Hepatocyte (in vitro differentiated cells): ENCODE measurements at regions not wholly inside any gene's neighbourhood (a gene's known extent, or its start where the extent isn't known, plus 50 kb on each side); places are given as distances from the start of the nearest gene placed in this dataset.

Experiments used
- DNase-seq: peaks from one replicate; pipeline ENCODE4 v3.0.0-alpha.2; 2016; ENCODE audit warnings: low spot score
- H2AFZ ChIP-seq: fragments of 200-600 bp; sonication (generic); 2 replicates; pipeline ENCODE4 v1.6.0; 2016; ENCODE audit warnings: antibody characterized with exemption, mild to moderate bottlenecking
- H3K27ac ChIP-seq: fragments of 200-600 bp; sonication (generic); 2 replicates; pipeline ENCODE4 v1.5.1; 2016; ENCODE audit warnings: mild to moderate bottlenecking
- H3K27me3 ChIP-seq: fragments of 200-600 bp; sonication (generic); 2 replicates; pipeline ENCODE4 v1.6.1; 2016
- H3K36me3 ChIP-seq: fragments of 200-600 bp; sonication (generic); replicated peaks from 2 replicates; pipeline ENCODE4 v1.5.1; 2016; ENCODE audit warnings: low read depth; ENCODE audit not compliant: insufficient read depth
- H3K4me1 ChIP-seq: fragments of 200-600 bp; sonication (generic); 2 replicates; pipeline ENCODE4 v1.5.1; 2016; ENCODE audit warnings: mild to moderate bottlenecking, moderate library complexity; ENCODE audit not compliant: insufficient read depth
- H3K4me2 ChIP-seq: fragments of 200-600 bp; sonication (generic); 2 replicates; pipeline ENCODE4 v1.6.0; 2016
- H3K4me3 ChIP-seq: fragments of 200-600 bp; sonication (generic); 2 replicates; pipeline ENCODE4 v1.5.1; 2016; ENCODE audit warnings: mild to moderate bottlenecking
- H3K79me2 ChIP-seq: fragments of 200-600 bp; sonication (generic); 2 replicates; pipeline ENCODE4 v1.6.0; 2017; ENCODE audit warnings: mild to moderate bottlenecking
- H3K9me2 ChIP-seq: fragments of 200-600 bp; sonication (generic); replicated peaks from 2 replicates; pipeline ENCODE4 v1.6.0; 2017; ENCODE audit warnings: mild to moderate bottlenecking; ENCODE audit not compliant: insufficient read depth
- H3K9me3 ChIP-seq: fragments of 200-600 bp; sonication (generic); 2 replicates; pipeline ENCODE4 v1.5.1; 2016; ENCODE audit warnings: low read depth, mild to moderate bottlenecking
- H4K20me1 ChIP-seq: fragments of 200-600 bp; sonication (generic); 2 replicates; pipeline ENCODE4 v1.6.0; 2016; ENCODE audit warnings: mild to moderate bottlenecking; ENCODE audit not compliant: insufficient read depth, poor library complexity, severe bottlenecking
- EZH2 ChIP-seq: fragments of 200-600 bp; sonication (generic); IDR thresholded peaks from 2 replicates; pipeline ENCODE4 v1.6.1; 2016; ENCODE audit warnings: antibody characterized with exemption, mild to moderate bottlenecking, borderline replicate concordance
- EZH2phosphoT487 ChIP-seq: fragments of 200-600 bp; sonication (generic); IDR thresholded peaks from one replicate; pipeline ENCODE4 v1.6.1; 2018; ENCODE audit warnings: antibody characterized with exemption, mild to moderate bottlenecking, low read depth, moderate library complexity; ENCODE audit not compliant: unreplicated experiment, severe bottlenecking
- WGBS: methylation state at CpG from one replicate; pipeline ENCODE4 v1.1.6; 2016; ENCODE audit warnings: low lambda C conversion rate; ENCODE audit errors: missing lambda C conversion rate; 5-methylcytosine and 5-hydroxymethylcytosine counted together
- TF ChIP-seq, protein P1 (sequence below): fragments of 200-600 bp; sonication (generic); IDR thresholded peaks from 2 replicates; pipeline ENCODE4 v1.5.1; 2016; ENCODE audit warnings: antibody characterized with exemption, mild to moderate bottlenecking; ENCODE audit not compliant: poor library complexity

DNA sequence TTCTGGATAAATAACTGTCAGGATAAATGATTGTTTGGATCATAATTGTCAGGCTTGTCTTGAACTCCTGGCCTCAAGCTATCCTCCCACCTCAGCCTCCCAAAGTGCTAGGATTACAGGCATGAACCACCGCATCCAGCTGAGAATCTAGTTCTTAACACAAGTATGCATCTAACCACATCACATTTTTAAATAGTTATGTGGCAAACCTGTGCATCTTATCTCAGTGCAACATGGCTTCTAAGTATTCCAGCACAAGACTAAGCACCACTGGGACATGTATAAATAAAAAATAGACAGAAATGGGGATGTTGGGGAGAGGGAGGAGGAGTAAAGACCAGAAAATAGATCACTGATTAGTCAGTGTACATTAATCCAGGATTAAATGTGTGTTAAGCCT is 74.7 kb upstream of the TBL1X start:
- Histone ChIP-seq H4K20me1 (no peaks in the 10 kb centered on the region), H3K27me3 (no peaks in the 10 kb centered on the region), H3K4me3 (no peak overlapping the region), H2AFZ (no peak overlapping the region), H3K4me2 (no peak overlapping the region), H3K36me3 (no peaks in the 10 kb centered on the region), H3K27ac (no peak overlapping the region), H3K9me2 (no peaks in the 10 kb centered on the region), H3K79me2 (no peaks in the 10 kb centered on the region), H3K9me3 (no peaks in the 10 kb centered on the region), H3K4me1 (no peaks in the 10 kb centered on the region)
- TF ChIP-seq EZH2phosphoT487 (no peak), EZH2 (no peak)
- TF ChIP-seq, protein P1, sequence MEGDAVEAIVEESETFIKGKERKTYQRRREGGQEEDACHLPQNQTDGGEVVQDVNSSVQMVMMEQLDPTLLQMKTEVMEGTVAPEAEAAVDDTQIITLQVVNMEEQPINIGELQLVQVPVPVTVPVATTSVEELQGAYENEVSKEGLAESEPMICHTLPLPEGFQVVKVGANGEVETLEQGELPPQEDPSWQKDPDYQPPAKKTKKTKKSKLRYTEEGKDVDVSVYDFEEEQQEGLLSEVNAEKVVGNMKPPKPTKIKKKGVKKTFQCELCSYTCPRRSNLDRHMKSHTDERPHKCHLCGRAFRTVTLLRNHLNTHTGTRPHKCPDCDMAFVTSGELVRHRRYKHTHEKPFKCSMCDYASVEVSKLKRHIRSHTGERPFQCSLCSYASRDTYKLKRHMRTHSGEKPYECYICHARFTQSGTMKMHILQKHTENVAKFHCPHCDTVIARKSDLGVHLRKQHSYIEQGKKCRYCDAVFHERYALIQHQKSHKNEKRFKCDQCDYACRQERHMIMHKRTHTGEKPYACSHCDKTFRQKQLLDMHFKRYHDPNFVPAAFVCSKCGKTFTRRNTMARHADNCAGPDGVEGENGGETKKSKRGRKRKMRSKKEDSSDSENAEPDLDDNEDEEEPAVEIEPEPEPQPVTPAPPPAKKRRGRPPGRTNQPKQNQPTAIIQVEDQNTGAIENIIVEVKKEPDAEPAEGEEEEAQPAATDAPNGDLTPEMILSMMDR = no peak
- DNase-seq = no peak
- WGBS = 81% methylated on average over 1 of the region's 1 CpG

DNA sequence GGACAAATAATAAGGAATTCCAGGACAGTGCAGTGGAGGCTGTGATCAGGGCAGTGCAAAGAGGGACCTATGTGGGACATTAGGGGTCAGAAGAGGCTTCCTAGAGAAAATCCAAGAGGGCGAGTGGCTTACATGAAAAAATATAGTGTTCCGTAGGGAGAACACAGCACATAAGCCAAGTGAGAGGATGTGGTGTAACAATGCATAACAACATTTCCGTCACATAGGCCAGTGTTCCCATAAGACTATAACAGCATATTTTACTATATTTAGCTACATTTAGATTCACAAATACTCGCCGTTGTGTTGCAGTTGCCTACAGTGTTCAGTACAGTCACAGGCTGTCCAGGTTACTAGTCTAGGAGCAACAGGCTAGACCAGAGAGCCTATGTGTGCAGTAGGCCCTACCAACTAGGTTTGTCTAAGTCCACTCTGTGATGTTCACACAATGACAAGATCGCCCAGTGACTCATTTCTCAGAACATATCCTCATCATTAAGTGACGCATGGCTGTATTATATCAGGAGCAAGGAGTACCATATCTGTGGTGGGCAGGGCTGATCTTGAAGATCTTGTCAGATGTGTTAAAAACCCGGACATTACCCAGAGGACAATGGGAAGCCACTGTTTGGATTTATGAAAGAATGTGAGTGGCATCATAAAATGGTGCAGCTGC is 74.0 kb upstream of the TBL1X start:
- Histone ChIP-seq H3K9me2 (no peaks in the 10 kb centered on the region), H3K4me1 (no peaks in the 10 kb centered on the region), H3K36me3 (no peaks in the 10 kb centered on the region), H3K27me3 (no peaks in the 10 kb centered on the region), H3K4me2 (no peak overlapping the region), H2AFZ (no peak overlapping the region), H3K27ac (no peak overlapping the region), H3K4me3 (no peak overlapping the region), H3K79me2 (no peaks in the 10 kb centered on the region), H4K20me1 (no peaks in the 10 kb centered on the region), H3K9me3 (no peaks in the 10 kb centered on the region)
- TF ChIP-seq EZH2phosphoT487 (no peak), EZH2 (no peak)
- TF ChIP-seq, protein P1 = no peak
- no peak for DNase-seq
- 82% methylated on average over 8 of the region's 8 CpGs for WGBS

DNA sequence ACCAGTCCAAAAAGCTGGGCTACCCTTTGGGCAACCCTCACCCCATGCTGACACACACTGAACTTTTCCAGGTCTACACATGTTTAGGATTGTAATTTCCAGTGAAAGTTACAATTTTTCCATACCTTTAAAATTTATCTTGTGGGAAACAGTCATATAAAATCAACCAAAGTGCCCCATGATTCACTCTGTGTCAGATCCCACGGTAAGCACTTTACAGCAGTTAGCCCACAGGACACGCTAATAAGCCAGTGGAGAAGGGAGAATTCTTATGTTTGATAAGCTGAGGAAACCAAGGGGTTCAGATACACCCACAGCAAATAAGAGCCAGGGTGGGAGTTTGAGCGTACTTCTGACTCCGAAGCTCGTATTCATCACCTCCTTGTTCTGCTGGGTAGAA is 72.4 kb upstream of the TBL1X start:
- DNase-seq = no peak
- WGBS = 85% methylated on average over 5 of the region's 5 CpGs

More for the DNA sequence above, 72.4 kb upstream of the TBL1X start:
- H3K79me2 ChIP-seq = no peaks in the 10 kb centered on the region
- no peaks in the 10 kb centered on the region for H3K4me1 ChIP-seq
- no peaks in the 10 kb centered on the region for H3K9me2 ChIP-seq
- H3K27ac ChIP-seq = no peak overlapping the region
- H3K9me3 ChIP-seq = no peaks in the 10 kb centered on the region
- TF ChIP-seq EZH2phosphoT487 = no peak
- TF ChIP-seq, protein P1 = no peak
- no peak for TF ChIP-seq EZH2
- H3K4me2 ChIP-seq = no peak overlapping the region
- H2AFZ ChIP-seq = no peak overlapping the region
- no peaks in the 10 kb centered on the region for H3K36me3 ChIP-seq
- no peaks in the 10 kb centered on the region for H4K20me1 ChIP-seq
- H3K27me3 ChIP-seq = no peaks in the 10 kb centered on the region
- H3K4me3 ChIP-seq = no peak overlapping the region
